Osteocyte (in vitro differentiated cells): ENCODE measurements at regions not wholly inside any gene's neighbourhood (a gene's known extent, or its start where the extent isn't known, plus 50 kb on each side); places are given as distances from the start of the nearest gene placed in this dataset.

Source experiments
- DNase-seq: peaks from one replicate; pipeline ENCODE4 v3.0.0; 2021; ENCODE audit warnings: mixed read lengths; ENCODE audit not compliant: unreplicated experiment; ENCODE audit errors: extremely low spot score
- H3K27ac Mint-ChIP-seq: one replicate; pipeline ENCODE4 v1.8.0; 2021; ENCODE audit warnings: mild to moderate bottlenecking, mixed read lengths; ENCODE audit not compliant: unreplicated experiment
- H3K27me3 Mint-ChIP-seq: one replicate; pipeline ENCODE4 v1.8.0; 2021; ENCODE audit warnings: mixed read lengths; ENCODE audit not compliant: unreplicated experiment
- H3K36me3 Mint-ChIP-seq: one replicate; pipeline ENCODE4 v1.8.0; 2021; ENCODE audit warnings: mixed read lengths; ENCODE audit not compliant: unreplicated experiment
- H3K4me1 Mint-ChIP-seq: one replicate; pipeline ENCODE4 v1.8.0; 2021; ENCODE audit warnings: mixed read lengths; ENCODE audit not compliant: unreplicated experiment
- H3K4me3 Mint-ChIP-seq: one replicate; pipeline ENCODE4 v1.8.0; 2021; ENCODE audit warnings: mild to moderate bottlenecking, moderate library complexity, mixed read lengths; ENCODE audit not compliant: unreplicated experiment
- H3K9me3 Mint-ChIP-seq: one replicate; pipeline ENCODE4 v1.8.0; 2021; ENCODE audit warnings: mixed read lengths; ENCODE audit not compliant: unreplicated experiment
- TF ChIP-seq, protein P1 (sequence below): fragments of 200-600 bp; sonication (generic); IDR thresholded peaks from 2 replicates; pipeline ENCODE4 v1.5.0; 2021; ENCODE audit warnings: antibody characterized with exemption, mild to moderate bottlenecking, moderate library complexity

DNA sequence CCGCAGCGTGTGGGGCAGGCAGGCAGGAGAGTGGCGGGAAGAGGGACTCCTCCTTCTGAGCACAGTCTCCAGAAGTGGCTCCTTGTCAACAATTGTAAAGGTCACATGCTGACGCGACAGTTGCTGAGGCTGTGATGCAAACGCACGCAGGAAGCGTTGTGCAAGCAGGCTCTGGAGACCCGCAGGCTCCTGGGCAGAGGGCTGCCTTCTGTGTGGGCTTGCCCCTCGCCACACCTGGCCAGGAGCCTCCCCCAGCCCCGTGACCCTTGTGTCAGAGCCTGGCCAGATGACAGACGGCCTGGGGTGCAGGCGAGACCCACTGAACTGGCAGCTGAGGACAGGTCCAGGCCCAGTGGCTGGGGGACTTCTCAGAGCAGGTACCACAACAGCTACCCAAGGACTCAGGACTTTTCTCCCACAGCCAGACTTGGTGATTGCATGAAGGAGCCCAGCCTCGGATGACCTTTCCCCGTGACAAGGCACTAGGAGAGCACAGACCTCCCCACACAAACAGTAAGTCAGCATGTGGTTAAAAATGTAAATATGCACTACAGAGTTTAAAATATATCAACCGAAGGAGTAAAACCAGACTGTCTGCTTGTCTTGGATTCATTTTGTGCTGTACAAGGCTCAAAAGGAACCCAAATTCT, 222.1 kb upstream of the RREB1 start:
- TF ChIP-seq, protein P1, sequence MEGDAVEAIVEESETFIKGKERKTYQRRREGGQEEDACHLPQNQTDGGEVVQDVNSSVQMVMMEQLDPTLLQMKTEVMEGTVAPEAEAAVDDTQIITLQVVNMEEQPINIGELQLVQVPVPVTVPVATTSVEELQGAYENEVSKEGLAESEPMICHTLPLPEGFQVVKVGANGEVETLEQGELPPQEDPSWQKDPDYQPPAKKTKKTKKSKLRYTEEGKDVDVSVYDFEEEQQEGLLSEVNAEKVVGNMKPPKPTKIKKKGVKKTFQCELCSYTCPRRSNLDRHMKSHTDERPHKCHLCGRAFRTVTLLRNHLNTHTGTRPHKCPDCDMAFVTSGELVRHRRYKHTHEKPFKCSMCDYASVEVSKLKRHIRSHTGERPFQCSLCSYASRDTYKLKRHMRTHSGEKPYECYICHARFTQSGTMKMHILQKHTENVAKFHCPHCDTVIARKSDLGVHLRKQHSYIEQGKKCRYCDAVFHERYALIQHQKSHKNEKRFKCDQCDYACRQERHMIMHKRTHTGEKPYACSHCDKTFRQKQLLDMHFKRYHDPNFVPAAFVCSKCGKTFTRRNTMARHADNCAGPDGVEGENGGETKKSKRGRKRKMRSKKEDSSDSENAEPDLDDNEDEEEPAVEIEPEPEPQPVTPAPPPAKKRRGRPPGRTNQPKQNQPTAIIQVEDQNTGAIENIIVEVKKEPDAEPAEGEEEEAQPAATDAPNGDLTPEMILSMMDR, result no peak
- H3K4me1 Mint-ChIP-seq, result no peaks in the 10 kb centered on the region
- DNase-seq, result no peak
- H3K9me3 Mint-ChIP-seq, result no peaks in the 10 kb centered on the region
- no peaks in the 10 kb centered on the region for H3K27me3 Mint-ChIP-seq
- H3K36me3 Mint-ChIP-seq, result no peaks in the 10 kb centered on the region
- no peak overlapping the region for H3K4me3 Mint-ChIP-seq
- no peak overlapping the region for H3K27ac Mint-ChIP-seq

DNA sequence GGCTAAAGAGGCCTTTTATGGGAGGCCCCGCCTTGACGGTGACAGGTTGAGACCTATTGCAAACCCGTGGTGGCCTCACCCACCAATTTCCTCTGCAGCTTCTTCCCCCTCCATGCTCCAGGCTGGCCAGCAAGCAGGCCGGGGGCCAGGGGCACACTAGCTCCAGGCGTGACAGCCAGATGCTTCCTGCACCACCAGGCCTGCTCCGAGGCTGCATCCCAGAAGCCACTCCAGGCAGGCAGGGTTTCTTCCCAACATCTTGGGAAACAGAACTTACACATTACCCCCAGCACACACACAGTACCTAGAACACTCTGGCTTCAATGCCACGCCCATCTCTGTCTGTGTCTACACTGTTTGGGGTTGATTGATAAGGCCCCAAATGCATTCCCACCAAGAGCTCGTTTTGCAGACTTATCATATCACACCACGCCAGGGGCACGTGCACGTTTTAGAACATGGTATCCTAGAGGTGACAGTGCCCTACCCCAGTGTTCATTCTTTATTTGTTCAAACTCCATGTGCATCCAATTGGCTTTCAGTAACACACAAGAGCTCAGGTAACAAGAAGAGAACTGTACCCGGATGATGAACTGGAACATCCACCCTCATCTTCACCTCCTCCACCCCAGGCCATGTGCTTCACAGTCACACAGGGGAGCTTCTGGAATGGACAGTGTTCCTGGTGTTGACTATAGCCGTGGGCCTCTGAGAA, 221.4 kb upstream of the RREB1 start:
- no peaks in the 10 kb centered on the region for H3K4me1 Mint-ChIP-seq
- H3K36me3 Mint-ChIP-seq, result no peaks in the 10 kb centered on the region
- no peak for DNase-seq
- H3K9me3 Mint-ChIP-seq, result no peaks in the 10 kb centered on the region
- no peak overlapping the region for H3K4me3 Mint-ChIP-seq
- TF ChIP-seq, protein P1, result no peak
- no peaks in the 10 kb centered on the region for H3K27me3 Mint-ChIP-seq
- no peak overlapping the region for H3K27ac Mint-ChIP-seq

GRCh38 chr6:6886886-6887285, 220.9 kb upstream of the RREB1 start:
- TF ChIP-seq, protein P1, result no peak
- H3K27ac Mint-ChIP-seq, result no peak overlapping the region
- H3K4me1 Mint-ChIP-seq, result no peaks in the 10 kb centered on the region
- peaks cover 2% of the 10 kb centered on the region for H3K27me3 Mint-ChIP-seq
- no peak overlapping the region for H3K4me3 Mint-ChIP-seq
- DNase-seq, result no peak
- H3K9me3 Mint-ChIP-seq, result no peaks in the 10 kb centered on the region
- H3K36me3 Mint-ChIP-seq, result no peaks in the 10 kb centered on the region

GRCh38 chr6:6889601-6890000, 218.2 kb upstream of the RREB1 start:
- Mint-ChIP-seq H3K4me3 (no peak overlapping the region), H3K4me1 (no peaks in the 10 kb centered on the region), H3K9me3 (no peaks in the 10 kb centered on the region), H3K27me3 (peaks cover 2% of the 10 kb centered on the region), H3K36me3 (no peaks in the 10 kb centered on the region), H3K27ac (no peak overlapping the region)
- no peak for DNase-seq
- TF ChIP-seq, protein P1, result no peak

DNA sequence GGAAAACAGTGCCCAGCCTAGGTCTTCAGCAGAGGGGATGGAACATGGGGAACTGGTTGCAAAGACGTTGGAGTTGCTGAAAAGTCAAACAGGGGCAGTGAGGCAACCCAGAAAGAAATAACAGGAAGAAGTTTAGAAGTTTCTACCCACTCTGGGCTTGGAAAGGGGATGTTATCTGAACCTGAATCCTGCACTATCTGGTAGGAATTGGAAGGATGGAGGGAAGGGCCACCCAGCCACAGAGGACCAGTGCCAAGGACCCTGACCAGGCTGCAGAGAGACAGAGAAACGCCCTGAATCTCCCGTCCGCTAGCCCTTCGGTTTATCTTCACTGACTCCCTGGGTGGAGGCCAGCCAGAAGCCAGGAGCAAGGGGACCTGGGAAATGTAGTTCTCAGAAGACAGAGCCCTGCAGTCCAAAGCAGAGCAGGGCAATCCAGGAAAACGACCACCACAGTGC, 217.3 kb upstream of the RREB1 start:
- DNase-seq, result no peak
- Mint-ChIP-seq H3K9me3 (no peaks in the 10 kb centered on the region), H3K36me3 (no peaks in the 10 kb centered on the region), H3K4me1 (no peaks in the 10 kb centered on the region), H3K27me3 (peaks cover 2% of the 10 kb centered on the region), H3K27ac (no peak overlapping the region), H3K4me3 (no peak overlapping the region)
- TF ChIP-seq, protein P1, result no peak
